ENCODE measurements at regions not wholly inside any gene's neighbourhood (a gene's known extent, or its start where the extent isn't known, plus 50 kb on each side); places are given as distances from the start of the nearest gene placed in this dataset.

- TF ChIP-seq, protein P1, sequence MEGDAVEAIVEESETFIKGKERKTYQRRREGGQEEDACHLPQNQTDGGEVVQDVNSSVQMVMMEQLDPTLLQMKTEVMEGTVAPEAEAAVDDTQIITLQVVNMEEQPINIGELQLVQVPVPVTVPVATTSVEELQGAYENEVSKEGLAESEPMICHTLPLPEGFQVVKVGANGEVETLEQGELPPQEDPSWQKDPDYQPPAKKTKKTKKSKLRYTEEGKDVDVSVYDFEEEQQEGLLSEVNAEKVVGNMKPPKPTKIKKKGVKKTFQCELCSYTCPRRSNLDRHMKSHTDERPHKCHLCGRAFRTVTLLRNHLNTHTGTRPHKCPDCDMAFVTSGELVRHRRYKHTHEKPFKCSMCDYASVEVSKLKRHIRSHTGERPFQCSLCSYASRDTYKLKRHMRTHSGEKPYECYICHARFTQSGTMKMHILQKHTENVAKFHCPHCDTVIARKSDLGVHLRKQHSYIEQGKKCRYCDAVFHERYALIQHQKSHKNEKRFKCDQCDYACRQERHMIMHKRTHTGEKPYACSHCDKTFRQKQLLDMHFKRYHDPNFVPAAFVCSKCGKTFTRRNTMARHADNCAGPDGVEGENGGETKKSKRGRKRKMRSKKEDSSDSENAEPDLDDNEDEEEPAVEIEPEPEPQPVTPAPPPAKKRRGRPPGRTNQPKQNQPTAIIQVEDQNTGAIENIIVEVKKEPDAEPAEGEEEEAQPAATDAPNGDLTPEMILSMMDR (IDR thresholded peaks at IDR 0.05), result no peak
- TF ChIP-seq POLR2A (IDR thresholded peaks at IDR 0.05), result no peak
Measured at GRCh38 chr3:13224967-13225366, 151.7 kb upstream of the IQSEC1 start.

Measured in testis (tissue), 2 donors.